ENCODE measurements at regions not wholly inside any gene's neighbourhood (a gene's known extent, or its start where the extent isn't known, plus 50 kb on each side); places are given as distances from the start of the nearest gene placed in this dataset.

DNA sequence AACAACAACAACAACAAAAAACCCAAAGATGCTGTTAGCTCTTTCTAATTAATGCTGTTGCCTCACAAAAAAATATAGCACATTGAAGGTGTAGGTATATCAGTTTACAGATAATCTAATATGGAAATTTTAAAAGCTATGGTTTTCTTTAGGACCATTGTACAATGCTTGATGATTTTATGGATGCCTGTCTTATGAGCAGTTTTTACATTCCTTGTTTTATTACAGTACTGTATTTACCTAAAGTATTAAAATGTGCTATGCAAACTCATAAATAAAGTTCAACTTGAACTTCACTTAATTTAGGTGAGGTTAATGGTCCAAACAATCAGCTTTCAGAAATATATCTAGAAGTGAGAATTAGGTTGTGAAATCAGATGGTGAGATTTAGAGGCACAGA lies 212.2 kb upstream of the GOLIM4 start:
- Mint-ChIP-seq H3K27me3 (ENCODE audit: low read depth) (no peaks in the 10 kb centered on the region), H3K4me1 (ENCODE audit: low read depth) (no peaks in the 10 kb centered on the region), H3K36me3 (ENCODE audit: low read depth) (no peaks in the 10 kb centered on the region), H3K27ac (no peak overlapping the region), H3K4me3 (no peak overlapping the region), H3K9me3 (no peaks in the 10 kb centered on the region)

- H3K4me3 Mint-ChIP-seq: no peak overlapping the region
- H3K9me3 Mint-ChIP-seq: no peaks in the 10 kb centered on the region
- no peaks in the 10 kb centered on the region for H3K27me3 Mint-ChIP-seq (ENCODE audit: low read depth)
- H3K36me3 Mint-ChIP-seq (ENCODE audit: low read depth): no peaks in the 10 kb centered on the region
- H3K4me1 Mint-ChIP-seq (ENCODE audit: low read depth): no peaks in the 10 kb centered on the region
- H3K27ac Mint-ChIP-seq: no peak overlapping the region
These were observed 199.3 kb upstream of the GOLIM4 start for GRCh38 chr3:168295027-168295426.

GRCh38 chr3:168292296-168292695 lies 196.6 kb upstream of the GOLIM4 start:
- Mint-ChIP-seq H3K4me1 (ENCODE audit: low read depth) (no peaks in the 10 kb centered on the region), H3K27ac (no peak overlapping the region), H3K4me3 (no peak overlapping the region), H3K36me3 (ENCODE audit: low read depth) (no peaks in the 10 kb centered on the region), H3K27me3 (ENCODE audit: low read depth) (no peaks in the 10 kb centered on the region), H3K9me3 (no peaks in the 10 kb centered on the region)

DNA sequence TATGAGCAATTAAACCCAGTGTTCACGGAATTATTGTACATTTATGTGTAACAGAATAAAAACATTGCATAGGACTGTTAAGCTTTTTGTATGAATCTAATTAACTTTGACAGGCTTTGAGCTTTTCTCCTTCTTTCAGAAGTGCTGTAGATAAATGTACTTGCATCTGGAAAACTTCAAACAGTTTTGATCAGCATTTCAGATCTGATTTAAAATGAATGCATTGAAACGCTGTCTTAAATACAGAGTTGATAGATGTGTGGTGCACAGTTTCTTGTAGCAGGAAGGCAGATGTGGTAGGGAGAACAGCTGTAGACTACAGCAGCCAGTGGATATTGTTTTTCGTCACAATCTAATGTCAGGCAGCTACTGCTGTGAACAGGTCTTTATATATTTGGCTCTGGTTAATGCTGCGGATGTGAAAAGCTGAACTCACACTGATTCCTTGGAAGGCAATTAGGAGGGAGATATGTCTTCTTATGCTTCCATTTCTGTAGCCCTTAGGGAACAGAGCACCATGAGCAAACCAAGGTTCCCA lies 193.8 kb upstream of the GOLIM4 start:
- Mint-ChIP-seq H3K36me3 (ENCODE audit: low read depth) (no peaks in the 10 kb centered on the region), H3K9me3 (no peaks in the 10 kb centered on the region), H3K4me1 (ENCODE audit: low read depth) (no peaks in the 10 kb centered on the region), H3K27ac (no peak overlapping the region), H3K4me3 (no peak overlapping the region), H3K27me3 (ENCODE audit: low read depth) (no peaks in the 10 kb centered on the region)

DNA sequence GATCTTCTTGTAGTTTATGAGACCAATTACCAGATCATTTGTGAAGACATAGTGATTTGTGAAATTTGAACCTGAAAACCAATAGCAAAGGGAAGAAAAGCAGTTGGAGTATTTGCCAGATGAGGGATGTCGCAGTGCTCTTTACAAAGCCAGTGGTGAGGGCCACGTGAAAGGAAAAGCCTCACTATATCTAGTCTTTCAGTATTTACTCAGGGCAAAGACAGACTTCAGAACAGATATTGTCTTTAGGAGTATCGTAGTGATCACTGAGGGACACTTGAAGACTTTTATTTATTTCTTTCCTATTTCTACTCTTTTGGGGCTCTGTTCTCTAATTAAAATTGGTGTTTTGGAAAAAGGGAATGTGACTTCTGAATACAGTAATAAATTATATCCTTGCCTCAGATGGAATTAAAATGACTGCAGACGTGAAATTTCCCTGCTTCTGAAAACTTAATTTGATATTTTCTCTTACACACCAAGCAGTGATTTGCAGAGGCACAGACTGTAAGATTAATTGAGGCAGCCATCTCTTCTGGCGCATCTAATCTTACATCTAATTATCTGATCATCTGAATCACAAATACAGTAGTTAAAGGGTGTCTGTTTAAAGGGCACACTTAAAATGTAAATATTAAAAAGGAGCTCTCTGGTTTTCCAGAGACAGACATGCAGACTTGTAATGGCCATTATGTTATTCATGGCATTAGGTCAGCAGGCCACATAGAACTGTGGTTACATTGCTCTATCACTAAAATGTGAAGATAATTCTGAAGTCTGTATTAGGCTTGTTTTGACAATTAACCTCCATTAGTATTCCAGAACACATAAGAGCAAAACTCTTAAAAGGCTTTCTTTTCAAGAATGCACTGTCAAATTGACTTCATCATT lies 193.0 kb upstream of the GOLIM4 start:
- Mint-ChIP-seq H3K27me3 (ENCODE audit: low read depth) (no peaks in the 10 kb centered on the region), H3K36me3 (ENCODE audit: low read depth) (no peaks in the 10 kb centered on the region), H3K27ac (no peak overlapping the region), H3K4me3 (no peak overlapping the region), H3K4me1 (ENCODE audit: low read depth) (no peaks in the 10 kb centered on the region), H3K9me3 (no peaks in the 10 kb centered on the region)

DNA sequence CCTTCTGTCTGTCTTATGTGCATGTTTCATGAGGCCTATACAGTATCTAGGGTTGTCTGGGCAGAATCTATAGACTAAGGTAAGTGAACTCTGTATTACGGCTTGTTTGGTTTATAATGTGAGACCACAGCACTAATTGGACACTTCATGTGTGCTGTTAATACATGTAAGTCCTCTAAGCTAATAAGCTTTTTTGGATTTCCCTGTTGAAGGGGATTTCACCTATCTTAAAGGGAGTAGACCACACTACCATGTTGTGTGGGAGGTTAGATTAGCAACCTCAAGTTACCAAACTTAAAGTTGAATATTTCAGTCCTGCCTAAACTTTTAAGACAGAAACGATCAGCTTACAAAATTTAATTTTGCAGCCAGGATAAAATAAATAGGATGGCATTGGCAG lies 189.8 kb upstream of the GOLIM4 start:
- H3K4me3 Mint-ChIP-seq: no peak overlapping the region
- no peaks in the 10 kb centered on the region for H3K4me1 Mint-ChIP-seq (ENCODE audit: low read depth)
- H3K9me3 Mint-ChIP-seq: no peaks in the 10 kb centered on the region

GRCh38 chr3:168284728-168285127 lies 189.0 kb upstream of the GOLIM4 start:
- H3K9me3 Mint-ChIP-seq: no peaks in the 10 kb centered on the region
- no peaks in the 10 kb centered on the region for H3K36me3 Mint-ChIP-seq (ENCODE audit: low read depth)
- no peaks in the 10 kb centered on the region for H3K27me3 Mint-ChIP-seq (ENCODE audit: low read depth)
- H3K4me1 Mint-ChIP-seq (ENCODE audit: low read depth): no peaks in the 10 kb centered on the region
- H3K27ac Mint-ChIP-seq: no peak overlapping the region
- no peak overlapping the region for H3K4me3 Mint-ChIP-seq

More for the DNA sequence above, 189.8 kb upstream of the GOLIM4 start:
- H3K36me3 Mint-ChIP-seq (ENCODE audit: low read depth): no peaks in the 10 kb centered on the region
- H3K27me3 Mint-ChIP-seq (ENCODE audit: low read depth): no peaks in the 10 kb centered on the region
- no peak overlapping the region for H3K27ac Mint-ChIP-seq

- H3K27me3 Mint-ChIP-seq (ENCODE audit: low read depth): no peaks in the 10 kb centered on the region
- no peaks in the 10 kb centered on the region for H3K9me3 Mint-ChIP-seq
- no peak overlapping the region for H3K27ac Mint-ChIP-seq
- no peaks in the 10 kb centered on the region for H3K36me3 Mint-ChIP-seq (ENCODE audit: low read depth)
- H3K4me3 Mint-ChIP-seq: no peak overlapping the region
- no peaks in the 10 kb centered on the region for H3K4me1 Mint-ChIP-seq (ENCODE audit: low read depth)
These were observed 179.9 kb upstream of the GOLIM4 start for GRCh38 chr3:168275662-168276061.

DNA sequence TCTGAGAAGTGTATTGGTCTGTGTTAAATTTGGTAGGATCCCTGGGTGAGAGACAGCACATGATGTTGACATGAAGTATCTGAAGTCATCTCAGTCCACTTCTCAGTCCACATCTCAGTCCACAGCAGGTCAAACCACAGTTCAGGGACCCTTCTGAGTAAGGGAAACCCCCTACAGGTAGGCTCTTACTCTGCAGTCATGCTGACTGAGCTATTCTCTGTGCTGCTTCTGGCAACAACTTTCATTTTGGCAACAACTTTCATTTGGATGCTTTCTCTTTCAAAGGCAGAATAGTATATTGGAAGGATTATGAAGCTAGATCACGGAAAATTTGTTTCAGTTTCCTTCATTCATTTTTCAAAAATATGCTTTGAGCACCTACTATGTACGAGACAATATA lies 178.2 kb upstream of the GOLIM4 start:
- H3K4me3 Mint-ChIP-seq: no peak overlapping the region
- H3K36me3 Mint-ChIP-seq (ENCODE audit: low read depth): no peaks in the 10 kb centered on the region
- H3K9me3 Mint-ChIP-seq: no peaks in the 10 kb centered on the region
- H3K27me3 Mint-ChIP-seq (ENCODE audit: low read depth): no peaks in the 10 kb centered on the region
- H3K27ac Mint-ChIP-seq: no peak overlapping the region
- H3K4me1 Mint-ChIP-seq (ENCODE audit: low read depth): no peaks in the 10 kb centered on the region

DNA sequence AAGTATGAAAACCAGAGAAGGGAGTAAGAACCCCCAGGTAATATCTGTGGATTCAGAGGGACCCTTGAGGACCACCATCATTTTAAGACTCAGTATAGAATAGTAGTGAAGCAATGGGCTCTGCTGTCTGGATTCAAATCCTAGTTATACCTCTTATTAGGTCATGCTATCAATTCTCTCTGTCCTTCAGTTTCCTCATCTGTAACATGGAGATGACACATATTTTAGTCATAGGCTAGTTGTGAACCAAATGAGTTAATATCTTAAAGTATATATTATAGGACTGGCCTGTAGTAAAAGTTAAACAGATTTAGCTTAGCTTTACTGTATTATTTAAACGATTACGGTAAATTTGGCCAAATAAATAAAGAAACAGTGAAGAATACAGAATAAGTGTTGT lies 177.3 kb upstream of the GOLIM4 start:
- Mint-ChIP-seq H3K4me1 (ENCODE audit: low read depth) (no peaks in the 10 kb centered on the region), H3K4me3 (no peak overlapping the region), H3K9me3 (no peaks in the 10 kb centered on the region), H3K36me3 (ENCODE audit: low read depth) (no peaks in the 10 kb centered on the region), H3K27me3 (ENCODE audit: low read depth) (no peaks in the 10 kb centered on the region), H3K27ac (no peak overlapping the region)

- no peaks in the 10 kb centered on the region for H3K9me3 Mint-ChIP-seq
- no peaks in the 10 kb centered on the region for H3K27me3 Mint-ChIP-seq (ENCODE audit: low read depth)
- no peak overlapping the region for H3K4me3 Mint-ChIP-seq
- H3K4me1 Mint-ChIP-seq (ENCODE audit: low read depth): no peaks in the 10 kb centered on the region
- no peak overlapping the region for H3K27ac Mint-ChIP-seq
- H3K36me3 Mint-ChIP-seq (ENCODE audit: low read depth): no peaks in the 10 kb centered on the region
These were observed 176.7 kb upstream of the GOLIM4 start for GRCh38 chr3:168272343-168272985.

GRCh38 chr3:168271932-168272331 lies 176.2 kb upstream of the GOLIM4 start:
- Mint-ChIP-seq H3K27me3 (ENCODE audit: low read depth) (no peaks in the 10 kb centered on the region), H3K4me1 (ENCODE audit: low read depth) (no peaks in the 10 kb centered on the region), H3K9me3 (no peaks in the 10 kb centered on the region), H3K4me3 (no peak overlapping the region), H3K27ac (no peak overlapping the region), H3K36me3 (ENCODE audit: low read depth) (no peaks in the 10 kb centered on the region)

- Mint-ChIP-seq H3K9me3 (no peaks in the 10 kb centered on the region), H3K4me1 (ENCODE audit: low read depth) (no peaks in the 10 kb centered on the region), H3K27ac (no peak overlapping the region), H3K4me3 (no peak overlapping the region), H3K36me3 (ENCODE audit: low read depth) (no peaks in the 10 kb centered on the region), H3K27me3 (ENCODE audit: low read depth) (no peaks in the 10 kb centered on the region)
These were observed 173.3 kb upstream of the GOLIM4 start for GRCh38 chr3:168269001-168269400.

DNA sequence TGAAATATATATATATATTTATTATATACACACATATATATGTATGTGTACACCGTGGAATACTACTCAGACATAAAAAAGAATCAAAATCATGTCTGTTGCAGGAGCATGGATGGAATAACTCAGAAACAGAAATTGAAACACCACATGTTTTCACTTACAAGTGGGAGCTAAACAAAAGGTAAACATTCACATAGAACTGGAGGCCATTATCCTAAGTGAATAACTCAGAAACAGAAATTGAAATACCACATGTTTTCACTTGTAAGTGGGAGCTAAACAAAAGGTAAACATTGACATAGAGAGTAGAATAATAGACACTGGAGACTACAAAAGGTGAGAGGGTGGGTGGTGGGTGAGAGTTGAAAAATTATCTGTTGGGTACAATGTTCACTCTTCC lies 171.5 kb upstream of the GOLIM4 start:
- Mint-ChIP-seq H3K9me3 (no peaks in the 10 kb centered on the region), H3K27ac (no peak overlapping the region), H3K4me1 (ENCODE audit: low read depth) (no peaks in the 10 kb centered on the region), H3K27me3 (ENCODE audit: low read depth) (no peaks in the 10 kb centered on the region), H3K4me3 (no peak overlapping the region), H3K36me3 (ENCODE audit: low read depth) (no peaks in the 10 kb centered on the region)

GRCh38 chr3:168266335-168266734 lies 170.6 kb upstream of the GOLIM4 start:
- Mint-ChIP-seq H3K36me3 (ENCODE audit: low read depth) (no peaks in the 10 kb centered on the region), H3K27me3 (ENCODE audit: low read depth) (no peaks in the 10 kb centered on the region), H3K27ac (no peak overlapping the region), H3K4me1 (ENCODE audit: low read depth) (no peaks in the 10 kb centered on the region), H3K4me3 (no peak overlapping the region), H3K9me3 (no peaks in the 10 kb centered on the region)

Data from T-helper 1 cell treated with Interleukin-12 subunit alpha and Interleukin-12 subunit beta and Interleukin-4 antibody, amounts not matched to agents 30 μg/mL and 1 μg/mL, for 36 hours (primary cell).